Esophagus mucosa (tissue), 1 donor: ENCODE measurements at regions not wholly inside any gene's neighbourhood (a gene's known extent, or its start where the extent isn't known, plus 50 kb on each side); places are given as distances from the start of the nearest gene placed in this dataset.
"Not testable (repeated sequence)": the region's sequence is repeated elsewhere in the genome, so short reads cannot be mapped to it uniquely, and the experiment has no call there.

ENCODE experiments used
- ATAC-seq: fragments of 200-7000 bp; cut with Tn5 transposase; one replicate; pipeline ENCODE4 v1.9.1; 2020
- donor health status: DM: yes; HTN: yes; CAD: no.

- no peak for ATAC-seq
These were observed 161.2 kb downstream of the TTC8 start for GRCh38 chr14:88985654-88986053.

GRCh38 chr14:88986146-88986841 lies 161.8 kb downstream of the TTC8 start:
- ATAC-seq: no peak

DNA sequence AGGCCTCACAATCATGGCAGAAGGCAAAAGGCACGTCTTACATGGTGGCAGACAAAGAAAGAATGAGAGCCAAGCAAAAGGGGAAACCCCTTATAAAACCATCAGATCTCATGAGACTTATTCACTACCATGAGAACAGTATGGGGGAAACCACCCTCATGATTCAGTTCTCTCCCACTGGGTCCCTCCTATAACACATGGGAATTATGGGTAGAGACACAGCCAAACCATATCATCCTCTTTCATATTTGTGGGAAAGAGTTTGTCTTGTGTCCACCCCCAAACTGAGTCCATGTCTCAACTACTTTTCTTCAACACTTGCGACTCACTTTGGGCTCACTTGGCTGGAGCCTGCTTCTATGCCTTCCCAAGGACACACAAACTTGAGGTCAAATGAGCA lies 162.5 kb downstream of the TTC8 start:
- not testable (repeated sequence) for ATAC-seq

DNA sequence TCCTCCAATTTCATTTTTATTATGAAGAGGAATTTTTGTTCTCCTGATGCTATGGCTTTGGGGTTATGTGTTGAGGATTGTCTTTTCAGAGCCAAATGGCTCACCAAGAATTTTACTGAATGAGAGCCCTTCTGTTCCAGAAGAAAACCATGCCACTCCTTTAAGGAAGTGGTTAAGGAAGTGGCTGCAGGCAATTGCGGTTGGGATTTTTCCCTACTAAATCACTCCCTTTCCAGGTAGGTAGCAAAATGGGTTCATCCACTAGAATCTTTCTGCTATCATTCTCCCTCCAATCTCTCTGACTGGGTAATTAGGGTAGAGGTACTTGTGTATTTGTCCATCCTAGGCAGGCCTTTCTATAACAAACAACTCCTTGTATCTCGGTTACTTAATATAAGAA lies 163.1 kb downstream of the TTC8 start:
- ATAC-seq: no peak

DNA sequence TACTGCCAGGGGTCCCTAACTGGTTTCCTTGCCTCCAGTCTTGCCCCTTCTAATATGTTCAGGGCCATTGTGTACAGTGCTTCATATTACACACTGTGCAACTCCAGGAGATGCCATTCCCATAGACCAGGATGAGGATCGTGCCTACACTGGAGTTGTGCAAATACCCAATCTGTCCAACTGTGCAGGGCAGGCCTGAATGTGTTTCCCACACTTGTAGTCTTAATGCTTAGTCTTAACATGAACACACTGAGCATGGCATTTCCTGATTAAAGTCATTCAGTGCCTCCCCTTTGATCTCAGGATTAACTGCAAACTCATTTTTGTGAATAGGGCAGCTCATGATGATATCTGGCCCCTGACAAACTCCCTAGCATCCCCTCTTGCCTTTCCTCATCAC lies 165.5 kb downstream of the TTC8 start:
- ATAC-seq: no peak

- no peak for ATAC-seq
These were observed 166.4 kb downstream of the TTC8 start for GRCh38 chr14:88990856-88991255.

- no peak for ATAC-seq
These were observed 167.6 kb downstream of the TTC8 start for GRCh38 chr14:88992011-88992410.

- no peak for ATAC-seq
These were observed 169.5 kb downstream of the TTC8 start for GRCh38 chr14:88993946-88994345.

DNA sequence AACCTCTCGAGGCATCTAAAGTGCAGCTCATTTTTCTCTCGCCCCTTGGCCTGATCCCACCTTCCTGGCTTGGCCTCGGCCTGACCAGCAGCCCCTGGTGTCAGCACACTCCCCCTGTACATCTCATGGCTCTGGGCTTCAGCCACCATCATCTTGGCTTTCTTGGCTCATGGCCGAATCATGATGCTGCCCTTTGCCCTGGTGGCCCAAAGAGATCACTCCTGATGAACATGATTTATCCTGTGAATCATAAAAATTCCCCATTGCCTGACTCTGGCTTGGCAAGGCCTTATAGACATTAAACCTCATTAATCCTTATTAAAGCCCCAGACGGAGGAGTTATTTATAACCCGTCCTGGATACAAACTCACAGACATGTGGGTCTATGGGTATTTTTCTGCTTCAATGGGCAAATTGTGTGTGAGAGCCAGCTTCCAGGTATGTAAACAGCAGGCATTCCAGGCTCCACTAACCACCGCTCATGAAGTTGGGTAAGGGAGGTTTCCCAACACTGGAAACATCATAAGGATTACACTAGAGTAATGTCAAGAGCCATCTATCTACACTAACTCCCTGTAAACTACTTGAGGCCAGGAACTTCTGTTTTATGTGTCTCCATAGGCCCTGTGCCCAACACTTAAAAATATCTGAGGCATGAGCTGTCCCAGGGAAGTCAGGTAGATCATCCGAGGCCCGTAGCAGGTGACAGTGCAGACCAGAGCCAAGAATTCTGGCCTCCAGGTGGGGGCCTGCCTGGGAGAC lies 171.2 kb downstream of the TTC8 start:
- no peak for ATAC-seq

GRCh38 chr14:88998027-88998426 lies 173.6 kb downstream of the TTC8 start:
- ATAC-seq: no peak

GRCh38 chr14:88999137-88999536 lies 174.7 kb downstream of the TTC8 start:
- ATAC-seq: no peak

- ATAC-seq: peak; percentile 96
These were observed 175.8 kb downstream of the TTC8 start for GRCh38 chr14:89000007-89000942.

GRCh38 chr14:89004166-89004565 lies 179.7 kb downstream of the TTC8 start:
- no peak for ATAC-seq

- no peak for ATAC-seq
These were observed 183.5 kb downstream of the TTC8 start for GRCh38 chr14:89007906-89008305.

- ATAC-seq: no peak
These were observed 187.2 kb downstream of the TTC8 start for GRCh38 chr14:89011355-89012281.

GRCh38 chr14:89012282-89013097 lies 188.0 kb downstream of the TTC8 start:
- no peak for ATAC-seq

- no peak for ATAC-seq
These were observed 188.7 kb downstream of the TTC8 start for GRCh38 chr14:89013098-89013504.

DNA sequence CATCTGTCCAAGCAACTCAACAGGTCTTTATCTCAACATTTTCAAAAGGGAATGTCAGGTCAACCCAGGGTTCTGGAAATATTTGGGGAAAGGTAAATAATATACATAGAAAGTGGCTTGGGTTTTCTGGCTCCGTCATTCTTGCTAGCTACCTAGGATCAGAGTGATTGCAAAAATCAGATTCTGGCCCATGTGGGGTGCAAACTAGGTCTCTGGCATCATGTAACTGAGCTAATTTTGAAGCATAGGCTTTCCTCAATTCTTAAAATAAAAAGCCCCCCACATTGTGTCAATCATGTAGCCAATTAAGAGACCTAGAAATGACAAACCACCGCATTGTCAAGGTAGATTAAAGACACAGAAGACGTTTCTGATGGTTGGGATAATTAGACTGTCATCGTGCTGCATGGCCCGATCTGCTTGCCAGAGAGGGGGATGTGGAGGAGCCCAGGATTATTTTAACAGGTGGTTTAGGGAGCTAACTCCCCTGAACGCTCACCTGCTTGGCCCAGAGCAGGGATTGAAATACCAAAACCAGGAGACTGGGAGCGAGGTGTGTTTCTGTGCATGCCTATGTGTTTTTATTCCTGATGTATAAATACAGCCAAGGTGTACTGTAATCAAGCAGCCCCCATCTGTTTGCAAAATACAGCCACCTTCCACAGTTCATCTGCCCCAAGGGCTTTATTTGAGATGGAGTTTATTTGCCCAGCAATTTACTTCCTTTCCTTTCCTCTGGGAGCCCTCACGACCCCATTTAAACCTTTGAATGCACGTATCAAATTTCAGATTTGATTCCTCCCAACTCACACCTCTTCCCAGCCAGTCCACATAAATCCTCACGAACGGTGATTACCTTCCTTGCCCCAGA lies 189.5 kb downstream of the TTC8 start:
- no peak for ATAC-seq

DNA sequence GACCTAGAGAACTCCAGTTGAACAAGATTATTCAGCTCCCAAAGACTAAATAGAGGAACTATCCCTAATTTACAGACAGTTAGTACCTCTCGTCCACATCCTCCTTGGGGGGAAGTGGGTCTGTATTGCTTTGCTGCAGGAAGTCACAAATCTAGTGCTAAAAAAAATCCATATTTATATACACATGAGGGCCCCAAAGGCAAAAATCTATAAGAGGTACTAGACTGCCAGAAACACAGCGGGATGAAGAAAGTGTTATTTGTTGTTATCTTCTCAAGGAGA lies 190.1 kb downstream of the TTC8 start:
- ATAC-seq: no peak

GRCh38 chr14:89015016-89015415 lies 190.6 kb downstream of the TTC8 start:
- ATAC-seq: no peak
